Right lobe of liver (tissue), 6 donors: ENCODE measurements at regions not wholly inside any gene's neighbourhood (a gene's known extent, or its start where the extent isn't known, plus 50 kb on each side); places are given as distances from the start of the nearest gene placed in this dataset.

Experiments used
- ATAC-seq, 4 donors: fragments of 200-7000 bp; cut with Tn5 transposase; one replicate each; pipeline ENCODE4 v1.9.1; 2020; ENCODE audit warnings: mild to moderate bottlenecking in 4 of 4, moderate library complexity in 4 of 4
- DNase-seq, 3 donors: peaks; one replicate each; pipeline ENCODE4 v3.0.0-alpha.2; 2020
- H3K27ac ChIP-seq, 3 donors: fragments of 200-600 bp; one replicate each; pipeline ENCODE4 v1.8.0; 2022
- H3K27me3 ChIP-seq, 2 donors: fragments of 200-600 bp; one replicate each; pipeline ENCODE4 v1.8.0; 2022
- H3K36me3 ChIP-seq, 4 donors: fragments of 200-600 bp; sonication (generic) in 1 of 4; one replicate each; pipeline versions ENCODE4 v1.5.1 to v1.8.0; 2017 to 2022; ENCODE audit warnings: control low read depth in 1 of 4
- H3K4me1 ChIP-seq, 4 donors: fragments of 200-600 bp; sonication (generic) in 1 of 4; one replicate each; pipeline versions ENCODE4 v1.5.1 to v1.8.0; 2017 to 2022; ENCODE audit warnings: control low read depth in 1 of 4
- H3K4me3 ChIP-seq, 3 donors: fragments of 200-600 bp; one replicate each; pipeline ENCODE4 v1.8.0; 2022
- H3K9me3 ChIP-seq, 4 donors: fragments of 200-600 bp; sonication (generic) in 1 of 4; one replicate each; pipeline versions ENCODE4 v1.5.1 to v1.8.0; 2017 to 2022; ENCODE audit warnings: control low read depth in 1 of 4
- POLR2A ChIP-seq: fragments of 450-650 bp; IDR thresholded peaks from one replicate; pipeline ENCODE4 v1.6.1; 2017; ENCODE audit warnings: antibody characterized with exemption, mild to moderate bottlenecking
- WGBS: methylation state at CpG from one replicate; pipeline ENCODE4 v1.1.6; 2018; ENCODE audit warnings: low coverage, low lambda C conversion rate; ENCODE audit not compliant: insufficient coverage; ENCODE audit errors: missing lambda C conversion rate; 5-methylcytosine and 5-hydroxymethylcytosine counted together
- intact Hi-C, 2 donors: fragments of 100-400 bp; cut with DNase I; formaldehyde crosslinking; loops; one replicate each; pipeline versions ENCODE4 v1.11.2 to v1.14.1; 2022
- TF ChIP-seq, protein P1 (sequence below), 4 donors: fragments of 200-600 bp in 3 of 4; fragments of 450-650 bp in 1 of 4; IDR thresholded peaks; one replicate each; pipeline versions ENCODE4 v1.5.1 to v1.8.0; 2016 to 2022; ENCODE audit warnings: antibody characterized with exemption in 4 of 4, mild to moderate bottlenecking in 2 of 4
- donor health status: DM: no; HTN: yes; CAD: no.
- donor health status: DM: no; HTN: no; CAD: no.
- donor health status: DM: no; HTN: no; CAD: no.
- donor health status: DM: no; HTN: yes; CAD: no.
- donor health status: DM: no; HTN: yes; CAD: no.

DNA sequence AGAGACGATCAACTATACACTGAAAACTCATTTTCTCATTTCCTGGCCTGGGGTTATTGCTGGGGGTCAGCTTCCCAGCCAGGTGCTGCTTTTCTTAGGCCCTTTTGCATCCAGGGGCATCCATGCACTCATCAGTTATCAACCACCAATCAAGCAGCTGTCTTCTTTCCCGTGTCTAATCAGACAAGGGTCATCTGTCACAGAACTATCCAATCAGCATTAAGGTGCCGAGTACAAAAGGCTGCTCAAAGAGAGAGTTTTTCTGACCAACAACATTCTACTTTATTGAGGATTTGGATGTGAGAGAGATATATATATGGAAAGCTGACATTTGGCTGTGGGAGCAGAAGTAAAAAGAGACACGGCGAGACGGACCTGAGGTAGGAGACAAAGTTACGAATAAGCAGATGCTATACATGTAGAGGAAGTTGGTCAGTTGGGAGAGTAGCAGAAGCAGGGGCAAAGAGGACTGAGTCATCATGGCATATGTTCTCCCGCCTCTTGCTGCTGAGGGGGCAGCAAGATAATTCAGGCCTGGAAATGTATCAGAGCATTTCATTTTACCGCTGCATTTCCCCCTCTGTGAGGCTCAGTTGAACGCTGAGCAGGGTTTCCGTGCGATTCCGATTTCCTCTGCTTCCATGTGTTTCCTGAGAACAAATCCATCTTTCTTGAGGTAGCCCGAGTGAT lies 129.3 kb downstream of the NUP35 start:
- H3K4me3 ChIP-seq: no peak overlapping the region
- 76% methylated on average over 14 of the region's 14 CpGs for WGBS
- no peaks in the 10 kb centered on the region for H3K36me3 ChIP-seq
- no peaks in the 10 kb centered on the region for H3K27me3 ChIP-seq
- no peak for TF ChIP-seq POLR2A
- TF ChIP-seq, protein P1, sequence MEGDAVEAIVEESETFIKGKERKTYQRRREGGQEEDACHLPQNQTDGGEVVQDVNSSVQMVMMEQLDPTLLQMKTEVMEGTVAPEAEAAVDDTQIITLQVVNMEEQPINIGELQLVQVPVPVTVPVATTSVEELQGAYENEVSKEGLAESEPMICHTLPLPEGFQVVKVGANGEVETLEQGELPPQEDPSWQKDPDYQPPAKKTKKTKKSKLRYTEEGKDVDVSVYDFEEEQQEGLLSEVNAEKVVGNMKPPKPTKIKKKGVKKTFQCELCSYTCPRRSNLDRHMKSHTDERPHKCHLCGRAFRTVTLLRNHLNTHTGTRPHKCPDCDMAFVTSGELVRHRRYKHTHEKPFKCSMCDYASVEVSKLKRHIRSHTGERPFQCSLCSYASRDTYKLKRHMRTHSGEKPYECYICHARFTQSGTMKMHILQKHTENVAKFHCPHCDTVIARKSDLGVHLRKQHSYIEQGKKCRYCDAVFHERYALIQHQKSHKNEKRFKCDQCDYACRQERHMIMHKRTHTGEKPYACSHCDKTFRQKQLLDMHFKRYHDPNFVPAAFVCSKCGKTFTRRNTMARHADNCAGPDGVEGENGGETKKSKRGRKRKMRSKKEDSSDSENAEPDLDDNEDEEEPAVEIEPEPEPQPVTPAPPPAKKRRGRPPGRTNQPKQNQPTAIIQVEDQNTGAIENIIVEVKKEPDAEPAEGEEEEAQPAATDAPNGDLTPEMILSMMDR (IDR thresholded peaks at IDR 0.05): no peak
- no peak for ATAC-seq
- no peak overlapping the region for H3K27ac ChIP-seq
- H3K9me3 ChIP-seq: no peaks in the 10 kb centered on the region
- intact Hi-C loops: no loop called here
- H3K4me1 ChIP-seq: no peaks in the 10 kb centered on the region
- no peak for DNase-seq

DNA sequence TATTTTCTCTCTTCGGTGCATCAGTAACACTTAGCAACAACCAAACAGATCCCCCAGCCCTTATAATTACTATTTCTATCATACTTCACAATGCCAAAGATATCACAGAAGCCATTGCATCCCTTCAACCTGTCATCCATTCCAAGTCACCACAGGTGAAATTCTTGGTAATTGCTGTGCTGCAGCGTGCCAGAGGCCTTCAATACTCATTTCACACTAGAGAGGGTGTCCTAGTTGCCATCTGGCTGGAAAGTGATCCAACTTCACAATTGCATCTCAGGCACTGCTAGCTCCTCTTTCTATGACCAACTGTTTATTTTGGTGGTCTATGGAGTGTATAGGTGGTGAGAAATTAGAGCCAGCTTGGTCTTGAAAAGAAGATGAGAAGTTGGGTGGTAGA lies 131.2 kb downstream of the NUP35 start:
- intact Hi-C loops: no loop called here
- Histone ChIP-seq H3K27ac (no peak overlapping the region), H3K9me3 (no peaks in the 10 kb centered on the region), H3K36me3 (no peaks in the 10 kb centered on the region), H3K4me3 (no peak overlapping the region), H3K27me3 (no peaks in the 10 kb centered on the region), H3K4me1 (no peaks in the 10 kb centered on the region)
- ATAC-seq: no peak
- WGBS: 67% methylated on average over 2 of the region's 2 CpGs
- TF ChIP-seq POLR2A: no peak
- TF ChIP-seq, protein P1 (IDR thresholded peaks at IDR 0.05): no peak
- no peak for DNase-seq

DNA sequence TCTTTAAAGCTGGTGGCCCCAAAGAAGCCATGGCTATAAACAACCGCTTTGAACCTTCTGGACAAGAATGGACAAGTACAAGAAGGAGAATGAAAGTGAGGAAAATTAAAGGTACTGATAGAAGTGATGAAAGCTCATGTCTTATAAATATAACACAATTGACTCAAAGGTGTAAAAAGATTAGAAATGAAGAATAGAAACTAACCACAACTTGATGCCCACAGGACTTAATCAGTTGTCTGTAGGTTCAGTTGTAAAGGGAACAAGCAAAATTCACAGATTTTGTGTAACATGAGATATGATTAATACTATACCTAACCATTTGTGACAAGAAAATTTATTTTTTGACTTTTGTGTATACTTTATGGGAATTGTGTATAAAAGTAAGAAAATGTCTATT lies 135.7 kb downstream of the NUP35 start:
- no peaks in the 10 kb centered on the region for H3K4me1 ChIP-seq
- no peak for TF ChIP-seq POLR2A
- TF ChIP-seq, protein P1 (IDR thresholded peaks at IDR 0.05): no peak
- DNase-seq: no peak
- no peak overlapping the region for H3K27ac ChIP-seq
- intact Hi-C loops: no loop called here
- H3K4me3 ChIP-seq: no peak overlapping the region
- no peaks in the 10 kb centered on the region for H3K9me3 ChIP-seq
- H3K27me3 ChIP-seq: no peaks in the 10 kb centered on the region
- WGBS: 50% methylated on average over 1 of the region's 1 CpG
- no peaks in the 10 kb centered on the region for H3K36me3 ChIP-seq
- no peak for ATAC-seq

DNA sequence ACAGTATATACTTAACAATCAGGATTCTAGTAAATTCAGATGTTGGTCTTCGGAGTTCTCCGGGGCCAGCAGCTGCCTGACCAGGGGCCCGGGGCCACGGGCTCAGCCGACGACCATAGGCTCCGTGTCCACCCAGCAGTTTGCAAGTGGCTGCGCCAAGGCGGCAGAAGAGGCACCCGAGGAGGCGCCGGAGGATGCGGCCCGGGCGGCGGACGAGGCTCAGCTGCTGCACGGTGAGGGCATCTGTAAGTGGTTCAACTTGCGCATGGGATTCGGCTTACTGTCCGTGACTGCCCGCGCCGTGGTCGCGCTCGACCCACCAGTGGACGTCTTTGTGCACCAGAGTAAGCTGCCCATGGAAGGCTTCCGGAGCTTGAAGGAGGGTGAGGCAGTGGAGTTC lies 136.3 kb downstream of the NUP35 start:
- no peaks in the 10 kb centered on the region for H3K4me1 ChIP-seq
- intact Hi-C loops: no loop called here
- WGBS: 96% methylated on average over 14 of the region's 29 CpGs

More for the DNA sequence above, 136.3 kb downstream of the NUP35 start:
- DNase-seq (no peak), ATAC-seq (no peak)
- Histone ChIP-seq H3K27me3 (no peaks in the 10 kb centered on the region), H3K4me3 (no peak overlapping the region), H3K36me3 (no peaks in the 10 kb centered on the region), H3K9me3 (no peaks in the 10 kb centered on the region), H3K27ac (no peak overlapping the region)
- no peak for TF ChIP-seq POLR2A
- TF ChIP-seq, protein P1 (IDR thresholded peaks at IDR 0.05): no peak
